AG04450 (cell line): ENCODE measurements at regions not wholly inside any gene's neighbourhood (a gene's known extent, or its start where the extent isn't known, plus 50 kb on each side); places are given as distances from the start of the nearest gene placed in this dataset.
"Not testable (repeated sequence)": the region's sequence is repeated elsewhere in the genome, so short reads cannot be mapped to it uniquely, and the experiment has no call there.

Source experiments
- CTCF ChIA-PET: fragments of 300-600, 350-600 bp; formaldehyde crosslinking; extraction: SDS; loops from one replicate; lab custom pipeline; 2022; ENCODE audit warnings: antibody characterized with exemption, inconsistent platforms; lab: Charles Lee
- POLR2A ChIA-PET: fragments of 350-600 bp; formaldehyde crosslinking; extraction: SDS; loops from one replicate; lab custom pipeline; 2021; ENCODE audit warnings: antibody characterized with exemption, inconsistent platforms; lab: Yijun Ruan, JAX
- DNase-seq: peaks from one replicate; pipeline ENCODE4 v3.0.0-alpha.2; 2011; ENCODE audit warnings: low read depth, low spot score
- H3K27ac ChIP-seq: one replicate; pipeline ENCODE4 v1.5.1; 2012; ENCODE audit warnings: low read depth, low read length, control low read depth
- H3K27me3 ChIP-seq: one replicate; pipeline ENCODE4 v1.6.0; 2012; ENCODE audit warnings: low read length; ENCODE audit not compliant: control insufficient read depth, insufficient read depth
- H3K4me3 ChIP-seq: 2 replicates; pipeline ENCODE4 v1.5.1; 2011; ENCODE audit warnings: mild to moderate bottlenecking, low read depth, low read length, control low read depth
- H3K9me3 ChIP-seq: 2 replicates; pipeline ENCODE4 v1.5.1; 2012; ENCODE audit warnings: low read length; ENCODE audit not compliant: control insufficient read depth, insufficient read depth
- TF ChIP-seq, protein P1 (sequence below): IDR thresholded peaks from 2 replicates; pipeline ENCODE4 v1.5.1; 2011; ENCODE audit warnings: low read depth, low read length, control low read depth, inconsistent platforms

DNA sequence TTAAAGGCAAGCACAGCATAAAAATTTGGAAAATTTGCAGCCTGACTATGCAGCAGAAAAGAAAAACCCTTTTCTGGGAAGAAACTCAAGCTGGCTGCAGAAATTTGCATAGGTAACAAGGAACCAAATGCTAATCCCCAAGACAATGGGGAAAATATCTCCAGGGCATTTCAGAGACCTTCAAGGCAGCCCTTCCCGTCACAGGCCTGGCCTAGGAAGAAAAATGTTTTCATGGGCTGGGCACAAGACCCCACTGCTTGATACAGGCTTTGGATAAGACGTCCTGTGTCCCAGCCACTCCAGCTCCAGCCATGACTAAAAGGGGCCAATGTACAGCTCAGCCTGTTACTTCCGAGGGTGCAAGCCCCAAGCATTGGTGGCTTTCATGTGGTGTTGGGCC is 717.6 kb downstream of the TDRD15 start:
- Histone ChIP-seq H3K9me3 (no peaks in the 10 kb centered on the region), H3K27me3 (no peaks in the 10 kb centered on the region), H3K27ac (no peak overlapping the region), H3K4me3 (no peak overlapping the region)
- DNase-seq = no peak
- ChIA-PET CTCF (no interaction called here), POLR2A (no interaction called here)
- TF ChIP-seq, protein P1, sequence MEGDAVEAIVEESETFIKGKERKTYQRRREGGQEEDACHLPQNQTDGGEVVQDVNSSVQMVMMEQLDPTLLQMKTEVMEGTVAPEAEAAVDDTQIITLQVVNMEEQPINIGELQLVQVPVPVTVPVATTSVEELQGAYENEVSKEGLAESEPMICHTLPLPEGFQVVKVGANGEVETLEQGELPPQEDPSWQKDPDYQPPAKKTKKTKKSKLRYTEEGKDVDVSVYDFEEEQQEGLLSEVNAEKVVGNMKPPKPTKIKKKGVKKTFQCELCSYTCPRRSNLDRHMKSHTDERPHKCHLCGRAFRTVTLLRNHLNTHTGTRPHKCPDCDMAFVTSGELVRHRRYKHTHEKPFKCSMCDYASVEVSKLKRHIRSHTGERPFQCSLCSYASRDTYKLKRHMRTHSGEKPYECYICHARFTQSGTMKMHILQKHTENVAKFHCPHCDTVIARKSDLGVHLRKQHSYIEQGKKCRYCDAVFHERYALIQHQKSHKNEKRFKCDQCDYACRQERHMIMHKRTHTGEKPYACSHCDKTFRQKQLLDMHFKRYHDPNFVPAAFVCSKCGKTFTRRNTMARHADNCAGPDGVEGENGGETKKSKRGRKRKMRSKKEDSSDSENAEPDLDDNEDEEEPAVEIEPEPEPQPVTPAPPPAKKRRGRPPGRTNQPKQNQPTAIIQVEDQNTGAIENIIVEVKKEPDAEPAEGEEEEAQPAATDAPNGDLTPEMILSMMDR = no peak

DNA sequence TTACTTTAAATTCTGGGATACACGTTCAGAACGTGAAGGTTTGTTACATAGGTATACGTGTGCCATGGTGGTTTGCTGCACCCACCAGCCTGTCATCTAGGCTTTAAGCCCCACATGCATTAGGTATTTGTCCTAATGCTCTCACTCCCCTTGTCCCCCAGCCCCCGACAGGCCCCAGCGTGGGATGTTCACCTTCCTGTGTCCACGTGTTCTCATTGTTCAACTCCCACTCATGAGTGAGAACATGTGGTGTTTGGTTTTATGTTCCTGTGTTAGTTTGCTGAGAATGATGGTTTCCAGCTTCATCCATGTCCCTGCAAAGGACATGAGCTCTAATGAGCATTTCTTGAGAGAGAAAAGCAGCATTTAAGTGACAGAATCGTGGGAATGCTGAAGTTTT is 726.6 kb downstream of the TDRD15 start:
- H3K27ac ChIP-seq, POLR2A ChIA-PET, CTCF ChIA-PET, H3K27me3 ChIP-seq, H3K4me3 ChIP-seq, DNase-seq, H3K9me3 ChIP-seq: not testable (repeated sequence)

DNA sequence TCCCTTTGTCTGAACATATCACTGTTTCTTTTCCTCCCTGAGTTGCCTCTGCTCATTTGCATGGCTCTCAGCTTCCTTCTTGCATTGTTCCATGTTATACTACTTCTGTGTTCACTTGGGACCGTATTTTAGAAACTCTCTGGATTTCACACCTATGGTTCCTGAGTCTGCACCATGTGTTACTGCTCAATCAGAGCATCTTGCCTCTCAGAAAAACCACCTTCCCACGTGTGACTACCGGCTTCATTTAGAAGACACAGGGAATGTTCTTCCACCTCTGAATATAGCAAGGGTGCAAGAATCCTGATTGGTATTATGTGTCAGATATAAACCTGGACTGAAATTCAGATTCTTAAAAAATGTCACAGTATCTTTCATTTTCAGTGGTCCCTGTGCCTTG is 731.2 kb downstream of the TDRD15 start:
- CTCF ChIA-PET = no interaction called here
- Histone ChIP-seq H3K4me3 (no peak overlapping the region), H3K9me3 (no peaks in the 10 kb centered on the region), H3K27me3 (no peaks in the 10 kb centered on the region), H3K27ac (no peak overlapping the region)
- TF ChIP-seq, protein P1 = no peak
- DNase-seq = no peak
- POLR2A ChIA-PET = no interaction called here

DNA sequence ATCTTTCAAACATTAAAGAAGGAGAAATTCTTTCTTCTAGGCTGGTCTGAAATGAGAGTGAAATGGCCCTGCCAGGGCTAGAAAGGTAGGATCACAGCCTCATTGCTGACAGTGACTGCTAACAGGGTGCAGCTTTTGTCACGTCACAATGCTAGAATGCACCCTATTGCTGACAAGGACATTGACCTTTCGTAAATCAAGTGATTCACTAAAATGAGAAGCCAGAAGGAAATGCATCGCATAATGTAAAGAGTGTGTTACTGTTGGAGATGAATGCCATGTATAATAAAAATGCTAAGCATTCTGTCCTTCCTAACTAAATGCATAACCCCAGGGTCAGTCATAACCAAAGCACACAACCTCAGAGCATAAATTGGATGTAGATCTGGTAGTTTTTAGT is 732.9 kb downstream of the TDRD15 start:
- CTCF ChIA-PET = no interaction called here

DNA sequence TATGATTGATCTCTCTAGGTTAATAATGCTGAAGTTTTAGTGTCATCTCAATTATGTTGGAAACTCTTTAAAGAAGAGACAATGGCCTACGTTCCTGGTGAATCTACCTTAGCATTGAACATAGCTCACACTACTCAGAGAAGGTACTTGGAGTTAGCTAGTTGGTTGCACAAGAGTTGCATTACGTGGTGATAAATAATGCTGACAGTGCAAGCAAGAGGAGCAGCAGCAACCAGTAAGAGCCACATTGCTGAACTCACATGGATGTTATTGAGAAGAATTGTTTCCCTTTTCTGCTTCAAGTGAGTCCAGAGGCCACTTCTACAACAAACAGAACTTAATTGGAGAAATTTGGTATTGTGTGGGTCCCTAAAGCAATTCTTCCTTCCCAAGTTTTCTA is 737.1 kb downstream of the TDRD15 start:
- TF ChIP-seq, protein P1 = no peak
- no peak for DNase-seq

More for the DNA sequence above, 732.9 kb downstream of the TDRD15 start:
- H3K27me3 ChIP-seq = no peaks in the 10 kb centered on the region
- DNase-seq = no peak
- H3K9me3 ChIP-seq = no peaks in the 10 kb centered on the region
- POLR2A ChIA-PET = no interaction called here
- TF ChIP-seq, protein P1 = no peak
- no peak overlapping the region for H3K4me3 ChIP-seq
- no peak overlapping the region for H3K27ac ChIP-seq

DNA sequence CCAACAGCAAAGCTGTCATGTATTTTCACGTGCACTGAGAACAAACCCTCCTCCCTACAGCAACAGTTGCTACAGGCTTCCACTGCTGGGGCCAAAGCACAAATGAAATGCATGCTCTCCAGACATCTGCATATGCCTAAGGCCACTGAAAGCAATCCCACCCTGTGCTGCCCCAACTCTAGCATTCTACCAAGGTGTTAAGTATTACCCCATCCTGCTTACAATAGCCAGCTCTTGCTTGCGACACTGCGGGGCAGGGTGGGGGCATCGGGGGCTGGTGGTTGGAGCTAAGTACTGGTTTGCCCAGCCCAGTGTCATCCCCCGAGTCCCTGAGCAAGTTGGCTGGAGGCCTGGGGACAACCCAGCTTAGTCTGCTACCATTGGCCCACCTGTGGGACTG is 742.5 kb downstream of the TDRD15 start:
- no peak overlapping the region for H3K27ac ChIP-seq
- CTCF ChIA-PET = no interaction called here

More for the DNA sequence above, 737.1 kb downstream of the TDRD15 start:
- Histone ChIP-seq H3K27me3 (no peaks in the 10 kb centered on the region), H3K9me3 (no peaks in the 10 kb centered on the region), H3K4me3 (no peak overlapping the region), H3K27ac (no peak overlapping the region)
- ChIA-PET CTCF (no interaction called here), POLR2A (no interaction called here)

More for the DNA sequence above, 742.5 kb downstream of the TDRD15 start:
- DNase-seq = no peak
- no peak overlapping the region for H3K4me3 ChIP-seq
- no peaks in the 10 kb centered on the region for H3K27me3 ChIP-seq
- H3K9me3 ChIP-seq = no peaks in the 10 kb centered on the region
- TF ChIP-seq, protein P1 = no peak
- POLR2A ChIA-PET = no interaction called here
